Left colon (tissue), 2 donors: ENCODE measurements at regions not wholly inside any gene's neighbourhood (a gene's known extent, or its start where the extent isn't known, plus 50 kb on each side); places are given as distances from the start of the nearest gene placed in this dataset.
"Not testable (repeated sequence)": the region's sequence is repeated elsewhere in the genome, so short reads cannot be mapped to it uniquely, and the experiment has no call there.

Experiments used
- ATAC-seq: fragments of 200-7000 bp; cut with Tn5 transposase; one replicate; pipeline ENCODE4 v1.9.1; 2020; ENCODE audit warnings: mild to moderate bottlenecking, moderate library complexity
- DNase-seq, 2 donors: peaks; one replicate each; pipeline ENCODE4 v3.0.0-alpha.2; 2020
- intact Hi-C, 2 donors: fragments of 100-400 bp; cut with DNase I in 1 of 2; cut with micrococcal nuclease in 1 of 2; formaldehyde crosslinking; loops; one replicate each; pipeline versions ENCODE4 v1.11.2 to v1.14.0; 2022; cut with DNase I, micrococcal nuclease
- donor health status: DM: no; HTN: no; CAD: no.
- donor health status: DM: yes; HTN: yes; CAD: no.

- intact Hi-C loops = no loop called here
Observed at GRCh38 chr3:140856905-140857304, 84.7 kb upstream of the SLC25A36 start.

GRCh38 chr3:140857993-140858392, 83.6 kb upstream of the SLC25A36 start:
- DNase-seq (no peak), ATAC-seq (no peak)
- intact Hi-C loops = no loop called here

More at GRCh38 chr3:140856905-140857304, 84.7 kb upstream of the SLC25A36 start:
- ATAC-seq = no peak
- no peak for DNase-seq

- no peak for DNase-seq
- no peak for ATAC-seq
- intact Hi-C loops = loop anchor here in 1 of 2 donors (10.0 kb wide), 1 partner anchor 1435 kb away; no protein-coding TSS in a partner anchor
Observed at GRCh38 chr3:140859592-140860336, 81.9 kb upstream of the SLC25A36 start.

GRCh38 chr3:140863580-140864009, 78.0 kb upstream of the SLC25A36 start:
- ATAC-seq = peak; percentile 64
- peak in 1 of 2 donors; percentile 52 for DNase-seq
- intact Hi-C loops = loop anchor here in 1 of 2 donors (10.0 kb wide), 1 partner anchor 1439 kb away; no protein-coding TSS in a partner anchor

DNA sequence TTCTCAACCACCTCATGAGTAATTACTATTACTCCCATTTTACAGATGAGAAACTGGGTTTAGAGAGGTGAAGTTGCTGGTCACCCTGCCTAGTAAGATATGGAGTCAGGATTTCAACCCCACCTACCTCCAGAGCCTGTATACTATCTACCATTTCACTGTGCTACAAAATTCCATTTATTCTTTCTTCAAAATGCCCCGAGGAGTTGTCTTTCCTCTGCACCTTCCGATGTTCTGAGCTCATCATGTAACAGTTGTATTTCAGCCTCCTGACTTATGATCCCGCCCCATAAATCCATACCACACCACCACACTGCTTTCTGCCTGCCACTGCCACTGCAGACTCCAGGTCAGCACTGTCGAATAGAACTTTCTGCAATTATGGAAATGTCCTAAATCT, 71.3 kb upstream of the SLC25A36 start:
- DNase-seq = no peak
- intact Hi-C loops = no loop called here
- ATAC-seq = no peak

GRCh38 chr3:140871022-140871421, 70.6 kb upstream of the SLC25A36 start:
- DNase-seq = no peak
- no peak for ATAC-seq
- intact Hi-C loops = no loop called here

DNA sequence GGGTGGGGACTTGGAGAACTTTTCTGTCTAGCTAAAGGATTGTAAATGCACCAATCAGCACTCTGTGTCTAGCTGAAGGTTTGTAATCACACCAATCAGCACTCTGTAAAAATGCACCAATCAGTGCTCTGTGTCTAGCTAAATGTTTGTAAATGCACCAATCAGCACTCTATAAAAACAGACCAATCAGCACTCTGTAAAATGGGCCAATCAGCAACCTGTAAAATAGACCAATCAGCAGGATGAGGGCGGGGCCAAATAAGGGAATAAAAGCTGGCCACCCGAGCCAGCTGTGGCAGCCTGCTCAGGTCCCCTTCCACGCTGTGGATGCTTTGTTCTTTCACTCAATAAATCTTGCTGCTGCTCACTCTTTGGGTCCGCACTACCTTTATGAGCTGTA, 69.5 kb upstream of the SLC25A36 start:
- ATAC-seq, intact Hi-C loops, DNase-seq: not testable (repeated sequence)

GRCh38 chr3:140883428-140884040, 58.1 kb upstream of the SLC25A36 start:
- ATAC-seq = no peak
- intact Hi-C loops = no loop called here
- DNase-seq = no peak

DNA sequence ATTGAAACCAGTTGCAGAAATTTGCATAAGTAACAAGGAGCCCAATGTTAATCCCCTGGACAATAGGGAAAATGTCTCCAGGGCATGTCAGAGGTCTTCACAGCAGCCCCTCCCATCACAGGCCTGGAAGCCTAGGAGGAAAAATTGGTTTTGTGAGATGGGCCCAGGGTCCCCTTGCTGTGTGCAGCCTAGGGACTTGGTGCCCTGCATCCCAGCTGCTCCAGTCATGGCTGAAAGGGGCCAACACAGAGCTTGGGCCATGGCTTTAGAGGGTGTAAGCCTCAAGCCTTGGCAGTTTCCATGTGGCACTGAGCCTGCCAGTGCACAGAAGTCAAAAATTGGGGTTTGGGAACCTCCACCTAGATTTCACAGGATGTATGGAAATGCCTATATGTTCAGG, 55.9 kb upstream of the SLC25A36 start:
- ATAC-seq, DNase-seq, intact Hi-C loops: not testable (repeated sequence)
